ENCODE measurements at regions not wholly inside any gene's neighbourhood (a gene's known extent, or its start where the extent isn't known, plus 50 kb on each side); places are given as distances from the start of the nearest gene placed in this dataset.

DNA sequence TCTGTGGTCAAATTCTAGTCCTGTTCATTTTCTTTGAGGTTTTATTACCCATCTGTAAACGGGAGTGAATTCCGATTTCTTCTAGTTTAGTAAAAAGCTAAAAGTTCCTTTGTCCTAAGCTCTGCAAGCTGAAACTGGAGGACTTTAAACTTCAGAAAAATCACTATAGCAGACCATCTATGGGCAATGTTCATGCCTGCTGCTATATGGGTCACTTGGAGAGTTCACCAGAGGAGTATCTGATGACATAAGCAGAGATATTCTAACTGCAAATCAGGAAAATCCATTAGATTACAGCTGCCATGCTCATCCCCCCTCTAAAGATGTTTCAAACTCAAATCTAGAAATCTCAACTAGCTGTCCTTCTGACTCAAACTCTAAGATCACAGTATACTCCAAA is 193.0 kb upstream of the RTL1 start:
- Histone ChIP-seq H2AFZ (ENCODE audit: low read depth, low read length, severe bottlenecking) (no peak overlapping the region), H3K4me3 (ENCODE audit: insufficient read depth, low read length, poor library complexity, severe bottlenecking) (no peak overlapping the region), H3K27me3 (ENCODE audit: low read length) (no peaks in the 10 kb centered on the region), H4K20me1 (ENCODE audit: low read depth, low read length) (no peaks in the 10 kb centered on the region), H3K9ac (ENCODE audit: low read length) (no peak overlapping the region), H3K79me2 (ENCODE audit: insufficient read depth, low read length) (no peaks in the 10 kb centered on the region), H3K9me2 (replicated peaks; ENCODE audit: insufficient read depth, low read length) (no peaks in the 10 kb centered on the region), H3K36me3 (ENCODE audit: low read length) (no peaks in the 10 kb centered on the region), H3K9me3 (ENCODE audit: insufficient read depth, low read length) (no peaks in the 10 kb centered on the region), H3K4me2 (ENCODE audit: low read depth, low read length, poor library complexity, severe bottlenecking) (no peak overlapping the region), H3K27ac (ENCODE audit: low read depth, low read length) (no peak overlapping the region), H3F3A (ENCODE audit: insufficient read depth) (no peaks in the 10 kb centered on the region)
- TF ChIP-seq, protein P1, sequence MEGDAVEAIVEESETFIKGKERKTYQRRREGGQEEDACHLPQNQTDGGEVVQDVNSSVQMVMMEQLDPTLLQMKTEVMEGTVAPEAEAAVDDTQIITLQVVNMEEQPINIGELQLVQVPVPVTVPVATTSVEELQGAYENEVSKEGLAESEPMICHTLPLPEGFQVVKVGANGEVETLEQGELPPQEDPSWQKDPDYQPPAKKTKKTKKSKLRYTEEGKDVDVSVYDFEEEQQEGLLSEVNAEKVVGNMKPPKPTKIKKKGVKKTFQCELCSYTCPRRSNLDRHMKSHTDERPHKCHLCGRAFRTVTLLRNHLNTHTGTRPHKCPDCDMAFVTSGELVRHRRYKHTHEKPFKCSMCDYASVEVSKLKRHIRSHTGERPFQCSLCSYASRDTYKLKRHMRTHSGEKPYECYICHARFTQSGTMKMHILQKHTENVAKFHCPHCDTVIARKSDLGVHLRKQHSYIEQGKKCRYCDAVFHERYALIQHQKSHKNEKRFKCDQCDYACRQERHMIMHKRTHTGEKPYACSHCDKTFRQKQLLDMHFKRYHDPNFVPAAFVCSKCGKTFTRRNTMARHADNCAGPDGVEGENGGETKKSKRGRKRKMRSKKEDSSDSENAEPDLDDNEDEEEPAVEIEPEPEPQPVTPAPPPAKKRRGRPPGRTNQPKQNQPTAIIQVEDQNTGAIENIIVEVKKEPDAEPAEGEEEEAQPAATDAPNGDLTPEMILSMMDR (IDR thresholded peaks at IDR 0.05; ENCODE audit: insufficient read depth, low read length, poor library complexity, severe bottlenecking), result no peak
- no peak for TF ChIP-seq EZH2phosphoT487 (conservative IDR thresholded peaks at IDR 0.05; ENCODE audit: low read length)

DNA sequence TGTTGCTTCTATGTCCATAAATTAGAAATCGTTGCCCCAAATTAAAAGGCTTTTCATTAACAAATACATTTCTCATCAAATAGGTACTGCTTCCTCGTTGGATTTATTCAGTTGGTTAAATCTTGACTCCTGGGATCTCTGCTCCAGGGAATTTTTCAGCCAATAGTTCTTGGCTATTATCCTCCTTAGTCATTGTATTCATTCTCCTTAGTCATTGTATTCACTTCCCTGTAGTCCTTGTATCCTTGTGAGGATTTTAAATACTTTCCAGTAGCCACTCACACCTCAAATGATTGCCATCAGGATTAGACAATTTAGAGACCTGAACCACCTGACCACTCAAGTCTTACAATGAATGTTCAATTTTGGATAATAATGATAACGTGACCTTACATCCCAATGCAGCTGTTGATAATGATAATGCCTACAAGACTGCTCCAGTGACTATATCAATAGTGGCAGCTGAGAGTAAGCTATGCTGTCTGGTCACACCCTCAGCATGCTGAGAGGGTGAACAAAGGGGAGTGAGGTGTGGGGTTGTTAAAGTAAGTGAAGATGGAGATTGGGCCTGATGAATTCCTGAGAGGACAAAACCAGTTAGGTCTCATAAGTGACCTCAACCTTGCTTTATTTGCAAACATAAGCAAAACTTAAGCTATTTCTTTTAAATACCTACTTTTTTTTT is 193.7 kb upstream of the RTL1 start:
- Histone ChIP-seq H3K36me3 (ENCODE audit: low read length) (no peaks in the 10 kb centered on the region), H3K27me3 (ENCODE audit: low read length) (no peaks in the 10 kb centered on the region), H3K9me3 (ENCODE audit: insufficient read depth, low read length) (no peaks in the 10 kb centered on the region), H3K4me3 (ENCODE audit: insufficient read depth, low read length, poor library complexity, severe bottlenecking) (no peak overlapping the region), H3K79me2 (ENCODE audit: insufficient read depth, low read length) (no peaks in the 10 kb centered on the region), H3K9me2 (replicated peaks; ENCODE audit: insufficient read depth, low read length) (no peaks in the 10 kb centered on the region), H2AFZ (ENCODE audit: low read depth, low read length, severe bottlenecking) (no peak overlapping the region), H3K9ac (ENCODE audit: low read length) (no peak overlapping the region), H3K27ac (ENCODE audit: low read depth, low read length) (no peak overlapping the region), H4K20me1 (ENCODE audit: low read depth, low read length) (no peaks in the 10 kb centered on the region), H3K4me2 (ENCODE audit: low read depth, low read length, poor library complexity, severe bottlenecking) (no peak overlapping the region), H3F3A (ENCODE audit: insufficient read depth) (no peaks in the 10 kb centered on the region)
- TF ChIP-seq, protein P1 (IDR thresholded peaks at IDR 0.05; ENCODE audit: insufficient read depth, low read length, poor library complexity, severe bottlenecking), result no peak
- no peak for TF ChIP-seq EZH2phosphoT487 (conservative IDR thresholded peaks at IDR 0.05; ENCODE audit: low read length)

DNA sequence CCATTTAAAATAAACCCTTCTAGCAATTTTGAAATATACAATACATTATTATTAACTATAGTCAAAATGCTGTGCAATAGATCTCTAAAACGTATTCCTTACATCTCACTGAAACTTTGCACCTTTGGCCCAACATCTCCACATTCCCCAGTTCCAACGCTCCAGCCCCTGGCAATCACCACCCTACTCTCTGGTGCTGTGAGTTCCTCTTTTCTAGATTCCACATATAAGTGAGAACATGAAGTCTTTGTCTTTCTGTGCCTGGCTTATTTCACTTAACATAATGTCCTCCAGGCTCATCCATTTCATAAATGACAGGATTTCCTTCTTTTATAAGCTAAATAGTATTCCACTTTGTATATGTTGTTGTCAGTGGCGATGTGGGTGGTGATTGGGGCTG is 194.7 kb upstream of the RTL1 start:
- no peaks in the 10 kb centered on the region for H3F3A ChIP-seq (ENCODE audit: insufficient read depth)
- H3K27me3 ChIP-seq (ENCODE audit: low read length), result no peaks in the 10 kb centered on the region
- no peaks in the 10 kb centered on the region for H3K9me3 ChIP-seq (ENCODE audit: insufficient read depth, low read length)
- no peaks in the 10 kb centered on the region for H3K9me2 ChIP-seq (replicated peaks; ENCODE audit: insufficient read depth, low read length)
- H3K27ac ChIP-seq (ENCODE audit: low read depth, low read length), result no peak overlapping the region
- H3K9ac ChIP-seq (ENCODE audit: low read length), result no peak overlapping the region
- H3K4me3 ChIP-seq (ENCODE audit: insufficient read depth, low read length, poor library complexity, severe bottlenecking), result no peak overlapping the region
- no peak overlapping the region for H2AFZ ChIP-seq (ENCODE audit: low read depth, low read length, severe bottlenecking)
- H3K79me2 ChIP-seq (ENCODE audit: insufficient read depth, low read length), result no peaks in the 10 kb centered on the region
- H3K36me3 ChIP-seq (ENCODE audit: low read length), result no peaks in the 10 kb centered on the region
- H4K20me1 ChIP-seq (ENCODE audit: low read depth, low read length), result no peaks in the 10 kb centered on the region
- TF ChIP-seq EZH2phosphoT487 (conservative IDR thresholded peaks at IDR 0.05; ENCODE audit: low read length), result no peak
- TF ChIP-seq, protein P1 (IDR thresholded peaks at IDR 0.05; ENCODE audit: insufficient read depth, low read length, poor library complexity, severe bottlenecking), result no peak
- H3K4me2 ChIP-seq (ENCODE audit: low read depth, low read length, poor library complexity, severe bottlenecking), result no peak overlapping the region
